CD4-positive, alpha-beta T cell treated with Interferon gamma for 1 hour (primary cell): ENCODE measurements at regions not wholly inside any gene's neighbourhood (a gene's known extent, or its start where the extent isn't known, plus 50 kb on each side); places are given as distances from the start of the nearest gene placed in this dataset.

Source experiments
- DNase-seq: peaks from one replicate; pipeline ENCODE4 v3.0.0-alpha.2; 2020

DNA sequence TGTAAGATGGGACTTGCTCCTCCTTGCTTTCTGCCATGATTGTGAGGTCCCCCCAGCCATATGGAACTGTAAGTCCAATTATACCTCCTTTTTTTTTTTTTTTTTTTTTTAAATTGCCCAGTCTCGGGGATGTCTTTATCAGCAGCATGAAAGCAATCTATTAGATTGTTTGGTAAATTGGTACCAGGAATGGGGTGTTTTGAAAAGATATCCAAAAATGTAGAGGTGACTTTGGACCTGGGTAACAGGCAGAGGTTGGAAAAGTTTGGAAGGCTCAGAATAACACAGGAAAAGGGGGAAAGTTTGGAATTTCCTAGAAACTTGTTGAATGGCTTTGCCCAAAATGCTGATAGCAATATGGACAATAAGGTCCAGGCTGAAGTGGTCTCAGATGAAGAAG, 545.8 kb upstream of the ALCAM start:
- DNase-seq: no peak

DNA sequence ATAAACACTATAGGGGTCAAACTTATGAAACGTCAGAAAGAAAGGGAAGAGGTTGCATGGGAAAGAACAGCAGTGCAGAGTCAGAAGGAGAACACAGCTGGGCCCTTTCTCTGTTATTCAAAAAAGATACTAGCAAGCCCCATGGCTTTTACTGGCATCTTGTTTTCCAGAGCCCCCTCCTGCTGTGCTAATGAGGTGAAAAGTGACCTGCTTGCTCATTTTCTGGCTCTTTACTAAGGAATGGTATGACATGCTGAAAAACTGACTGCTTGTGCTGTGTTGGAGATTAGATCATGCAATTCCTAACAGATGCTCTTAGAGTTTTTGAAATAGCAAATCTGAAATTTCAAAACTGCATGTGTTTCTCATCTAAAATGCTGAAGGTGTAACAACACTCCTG, 541.6 kb upstream of the ALCAM start:
- no peak for DNase-seq

DNA sequence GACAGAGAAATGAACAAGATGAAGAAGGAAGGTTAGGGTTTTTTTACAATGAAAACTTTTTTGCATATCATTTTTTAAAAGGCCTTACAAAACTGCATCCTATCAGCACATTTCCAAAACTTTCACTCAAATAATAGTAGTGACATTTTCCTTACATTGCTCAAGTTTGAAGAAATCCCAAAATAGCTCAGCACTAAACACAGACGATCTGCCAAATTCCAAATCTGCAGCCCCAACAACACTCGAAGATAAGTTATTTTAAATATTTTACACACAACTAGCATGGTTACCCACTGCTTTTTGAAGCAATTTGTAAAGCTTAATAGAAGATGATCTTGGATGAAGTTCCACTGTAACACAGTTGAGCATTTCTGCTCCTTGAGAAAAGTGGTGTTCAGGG, 535.6 kb upstream of the ALCAM start:
- no peak for DNase-seq

DNA sequence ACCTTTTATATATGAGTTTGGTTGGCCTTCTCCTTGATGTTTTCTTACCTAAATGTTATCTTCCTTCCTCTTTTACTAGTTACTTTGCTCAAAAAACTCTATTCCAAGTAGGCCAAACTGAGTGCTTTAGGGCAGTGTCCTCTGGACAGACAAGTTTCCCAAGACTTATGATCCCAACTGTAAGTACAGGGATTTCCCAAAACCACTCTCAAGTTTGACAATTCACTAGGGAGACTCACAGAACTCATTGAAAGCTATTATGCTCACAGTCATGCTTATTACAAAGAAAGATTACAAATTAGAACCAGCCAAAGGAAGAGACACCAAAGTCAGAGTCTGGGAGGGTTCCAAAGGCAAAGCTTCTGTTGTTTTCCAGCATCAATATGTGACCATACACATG, 534.2 kb upstream of the ALCAM start:
- DNase-seq: no peak

DNA sequence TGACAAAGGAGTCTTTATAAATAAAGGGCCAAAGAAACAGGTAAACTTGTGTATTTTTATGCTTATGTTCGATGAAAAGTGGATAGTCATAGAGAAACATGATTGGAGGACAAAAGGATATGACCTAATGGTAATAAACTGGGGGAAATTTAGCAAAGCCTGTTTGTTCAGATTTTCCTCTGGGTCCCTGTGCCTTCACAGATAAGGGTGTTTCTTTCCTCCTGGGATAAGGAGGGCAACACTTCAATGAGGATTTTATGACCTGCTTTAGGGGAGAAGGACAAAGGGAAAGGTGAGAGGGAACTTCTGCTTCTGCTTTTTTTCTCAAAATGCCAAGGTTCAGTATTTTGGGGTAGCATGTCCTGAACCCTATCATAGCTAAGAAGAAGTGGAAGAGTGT, 531.3 kb upstream of the ALCAM start:
- no peak for DNase-seq

DNA sequence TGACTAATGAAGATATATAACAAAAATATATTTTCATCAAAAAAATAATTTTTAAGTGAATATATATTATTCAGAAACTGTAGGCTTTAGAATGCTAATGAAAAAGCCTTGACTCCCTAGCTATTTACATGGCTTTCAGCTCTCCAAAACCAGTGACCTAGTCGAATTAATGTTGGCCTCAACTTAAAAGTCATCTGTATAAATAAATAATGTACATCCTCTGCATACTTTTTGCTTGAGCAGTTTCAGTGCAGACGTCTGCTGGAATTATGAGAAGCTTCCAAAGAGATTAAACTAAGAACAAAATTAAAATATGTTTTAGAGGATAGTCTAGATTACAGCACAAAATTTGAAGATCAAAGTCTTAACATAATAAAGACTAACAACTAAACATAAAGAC, 520.4 kb upstream of the ALCAM start:
- no peak for DNase-seq

DNA sequence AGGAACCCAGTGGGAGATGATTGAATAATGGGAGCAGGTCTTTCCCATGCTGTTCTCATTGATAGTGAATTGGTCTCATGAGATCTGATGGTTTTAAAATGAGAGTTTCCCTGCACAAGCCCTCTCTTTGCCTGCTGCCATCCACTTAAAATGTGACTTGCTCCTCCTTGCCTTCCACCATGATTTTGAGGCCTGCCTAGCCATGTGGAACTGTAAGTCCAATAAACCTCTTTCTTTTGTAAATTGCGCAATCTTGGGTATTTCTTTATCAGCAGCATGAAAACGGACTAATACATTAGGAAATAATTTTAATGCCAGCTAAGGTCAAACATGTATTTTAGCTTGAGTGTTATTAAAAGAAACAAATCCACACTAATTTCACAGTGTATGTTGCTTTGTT, 517.6 kb upstream of the ALCAM start:
- no peak for DNase-seq

DNA sequence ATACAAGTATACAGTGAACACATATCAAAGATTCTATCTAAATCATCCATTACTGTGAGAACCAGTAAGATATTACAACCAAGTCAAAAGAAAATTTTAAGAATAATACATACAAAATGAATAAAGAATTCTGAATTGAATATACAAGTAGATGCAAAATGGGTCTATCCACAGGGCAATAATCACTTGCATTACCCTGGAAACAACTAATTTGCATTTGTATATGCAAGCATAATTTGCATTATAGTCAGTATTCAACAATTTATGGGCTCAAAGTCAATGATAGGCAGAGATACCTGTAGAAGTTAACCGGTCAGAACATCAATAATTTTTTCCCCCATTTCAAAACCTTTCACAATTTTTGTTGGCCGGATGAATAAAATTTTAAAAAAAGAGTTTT, 512.2 kb upstream of the ALCAM start:
- no peak for DNase-seq

DNA sequence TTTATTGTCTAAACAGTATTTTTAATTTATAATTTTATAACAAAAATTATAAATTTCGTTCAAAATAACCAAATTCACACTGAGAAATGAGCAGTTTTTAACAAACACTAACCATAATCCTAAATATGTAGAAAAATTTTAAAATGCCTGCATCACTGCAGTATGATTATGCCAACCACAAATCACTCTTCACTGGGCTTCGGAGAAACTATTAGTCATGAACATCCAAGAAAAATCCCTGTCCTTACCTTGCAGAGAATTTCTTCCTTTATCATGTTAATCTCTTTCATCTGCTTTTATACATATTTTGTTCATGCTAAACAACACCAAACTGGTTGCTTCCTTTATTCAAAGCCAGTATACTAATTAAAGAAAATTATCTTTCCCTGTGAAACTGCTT, 511.0 kb upstream of the ALCAM start:
- DNase-seq: no peak

DNA sequence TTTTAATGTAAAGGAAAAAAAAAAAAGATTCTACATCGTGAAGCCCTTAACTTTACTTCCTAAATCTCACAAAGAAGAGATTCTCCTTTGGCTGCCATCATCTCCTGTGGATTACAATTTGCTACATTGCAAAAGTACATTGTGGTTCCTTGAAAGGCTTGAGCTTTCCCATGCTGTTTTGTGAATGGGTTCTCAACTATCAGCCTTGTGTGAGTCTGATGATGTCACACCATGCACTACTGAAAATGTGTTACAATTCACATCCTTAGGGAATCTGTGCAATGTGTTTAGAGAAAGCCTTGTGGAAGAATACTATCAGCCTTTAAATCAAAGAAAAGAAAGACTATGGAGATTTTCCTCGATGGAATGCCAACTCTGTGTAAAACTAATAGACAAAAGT, 510.0 kb upstream of the ALCAM start:
- DNase-seq: no peak

DNA sequence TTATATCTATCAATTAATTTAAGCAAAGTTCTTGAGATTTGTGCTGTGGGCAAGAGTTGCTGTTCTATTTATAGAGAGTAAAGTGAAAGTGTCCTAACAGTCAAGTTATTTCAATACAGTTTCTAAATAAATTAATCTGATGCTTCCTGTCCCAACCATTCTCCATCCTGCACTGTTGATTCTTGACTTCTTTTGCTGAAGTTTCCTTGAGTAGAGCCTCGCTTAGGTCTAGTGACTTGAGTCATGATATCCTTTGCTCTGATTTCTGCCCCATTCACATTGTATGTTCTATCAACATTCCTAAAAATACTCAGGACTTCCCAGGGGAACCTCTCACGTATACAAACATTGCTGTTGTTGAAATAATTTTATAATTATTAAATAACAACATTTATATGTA, 498.4 kb upstream of the ALCAM start:
- DNase-seq: no peak

DNA sequence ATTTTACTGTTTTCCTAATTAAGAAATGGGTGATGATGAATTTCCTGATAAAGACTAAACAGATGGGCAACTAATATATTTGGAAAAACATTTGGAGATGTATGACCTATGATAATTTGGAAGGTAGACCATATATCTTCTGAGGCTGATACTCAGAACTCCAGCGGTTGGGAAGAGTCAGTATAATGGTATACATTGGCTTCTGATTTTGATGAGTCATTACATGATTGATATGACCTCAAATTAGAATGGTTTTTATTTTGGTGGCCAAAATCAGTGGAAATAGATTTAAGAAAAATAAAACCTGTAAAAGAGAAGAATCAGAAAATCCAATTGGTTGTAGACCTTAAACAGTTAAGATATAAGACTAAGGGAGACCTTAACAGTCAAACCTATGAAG, 496.4 kb upstream of the ALCAM start:
- DNase-seq: no peak

DNA sequence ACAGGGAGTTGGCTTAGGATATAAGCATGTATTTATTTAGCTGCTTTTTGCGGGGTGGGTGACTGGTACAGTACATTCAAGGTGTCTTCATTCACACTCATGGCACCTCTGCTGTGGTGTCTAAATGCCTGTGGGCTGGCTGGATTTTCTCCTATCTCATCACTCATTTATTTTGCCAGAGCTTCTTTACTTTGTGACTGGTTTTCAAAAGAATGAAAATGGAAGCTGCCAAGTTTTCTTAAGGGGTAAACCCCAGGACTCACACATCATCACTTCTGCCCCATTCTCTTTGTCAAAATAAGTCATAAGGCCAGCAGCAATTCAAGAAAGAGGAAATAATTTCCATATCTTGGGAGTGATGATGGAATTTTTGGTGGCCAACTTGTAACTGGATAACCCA, 493.4 kb upstream of the ALCAM start:
- DNase-seq: no peak

DNA sequence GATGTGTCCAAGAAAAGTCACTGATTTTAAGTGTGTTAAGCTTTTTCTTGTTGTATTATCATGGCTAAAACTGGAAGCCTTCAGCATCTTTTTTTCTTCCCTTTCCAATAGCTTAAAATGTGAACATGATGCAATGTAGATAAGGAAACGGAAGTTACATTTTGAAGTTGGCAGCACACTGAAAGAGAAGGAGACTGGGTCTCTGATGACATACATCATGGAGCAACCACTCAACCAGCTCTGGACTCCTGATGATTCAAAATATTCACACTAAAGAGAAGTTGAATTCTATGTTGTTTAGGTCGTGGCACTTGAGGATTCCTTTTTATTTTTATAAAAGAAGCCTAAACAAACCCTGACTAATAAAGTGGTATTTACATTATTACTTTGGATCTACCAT, 488.3 kb upstream of the ALCAM start:
- DNase-seq: no peak

DNA sequence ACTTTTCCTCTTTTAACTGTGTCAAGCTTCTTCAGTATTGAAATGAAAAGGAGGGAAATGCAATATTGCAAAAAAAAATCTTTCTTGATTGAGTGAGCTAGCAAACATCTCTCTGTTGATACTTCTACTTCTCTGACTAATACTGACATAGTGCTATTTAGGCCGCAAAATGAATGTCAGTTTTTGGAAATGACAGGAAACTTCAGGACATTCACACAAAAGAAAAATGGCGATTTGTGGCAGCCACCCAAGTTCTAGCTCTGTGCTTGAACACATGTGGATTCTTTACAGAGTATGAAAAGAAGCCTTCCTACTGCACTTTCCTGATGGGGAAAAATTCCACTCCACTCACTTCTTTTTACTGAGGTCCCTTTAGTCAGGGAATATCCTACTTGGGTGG, 486.8 kb upstream of the ALCAM start:
- DNase-seq: no peak

DNA sequence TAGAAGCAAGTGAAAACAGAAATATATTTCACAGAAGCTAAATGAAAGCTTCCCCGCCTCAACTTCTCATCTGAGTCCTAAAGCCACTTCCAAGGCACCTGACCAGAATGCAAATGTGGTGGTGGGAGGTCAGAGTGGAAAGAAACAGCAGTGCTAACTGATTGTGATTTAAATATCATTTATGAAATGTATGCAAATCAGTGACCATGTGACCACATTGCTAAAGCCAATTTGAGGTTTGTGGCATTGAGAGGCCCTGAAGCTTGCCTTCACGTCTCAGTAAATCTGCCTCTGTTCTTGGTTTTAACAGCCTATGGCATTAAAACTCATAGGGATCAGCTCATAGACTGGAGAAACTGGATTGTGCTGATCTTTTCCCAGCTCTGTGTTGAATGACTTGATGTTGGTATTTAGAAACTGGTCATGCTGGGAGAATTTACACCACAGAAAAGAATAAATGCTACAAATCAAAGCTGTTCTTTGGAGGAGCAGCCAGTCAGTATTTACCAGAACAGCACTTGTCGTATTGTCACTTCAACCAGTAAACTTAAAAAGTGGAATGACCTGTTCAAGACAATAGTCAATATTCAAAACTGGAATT, 481.4 kb upstream of the ALCAM start:
- no peak for DNase-seq

DNA sequence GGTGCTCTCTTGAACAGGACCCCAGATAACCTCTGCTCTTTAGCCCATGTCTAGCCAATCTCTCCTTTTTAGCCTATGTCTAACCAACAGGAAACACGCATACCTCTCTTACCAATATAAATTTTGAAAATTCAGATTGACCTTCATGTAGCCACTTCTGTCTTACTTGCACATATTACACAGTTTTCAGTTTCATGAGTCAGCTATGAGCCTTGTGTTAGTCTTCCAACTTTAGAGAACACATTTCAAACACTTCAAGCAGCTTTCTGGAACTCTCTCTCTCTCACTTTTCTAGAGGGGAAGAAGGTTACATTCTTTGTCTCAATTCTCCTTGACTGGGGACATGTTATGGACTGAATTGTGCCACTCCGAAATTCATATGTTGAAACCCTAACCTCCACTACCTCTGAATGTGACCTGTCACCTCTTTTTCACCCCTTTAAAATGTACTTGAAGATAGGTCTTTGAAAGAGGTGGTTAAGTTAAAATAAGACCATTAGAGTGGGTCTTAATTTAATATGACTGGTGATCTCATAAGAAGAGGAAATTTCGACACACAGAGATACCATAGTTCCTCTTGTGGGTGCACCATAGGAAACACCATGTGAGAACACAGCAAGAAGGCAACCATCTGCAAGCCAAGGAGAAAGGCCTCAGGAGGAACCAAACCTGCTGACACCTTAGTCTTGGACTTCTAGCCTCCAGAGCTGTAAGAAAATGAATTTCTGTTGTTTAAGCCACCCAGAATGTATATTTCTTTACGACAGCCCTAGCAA, 480.3 kb upstream of the ALCAM start:
- no peak for DNase-seq

DNA sequence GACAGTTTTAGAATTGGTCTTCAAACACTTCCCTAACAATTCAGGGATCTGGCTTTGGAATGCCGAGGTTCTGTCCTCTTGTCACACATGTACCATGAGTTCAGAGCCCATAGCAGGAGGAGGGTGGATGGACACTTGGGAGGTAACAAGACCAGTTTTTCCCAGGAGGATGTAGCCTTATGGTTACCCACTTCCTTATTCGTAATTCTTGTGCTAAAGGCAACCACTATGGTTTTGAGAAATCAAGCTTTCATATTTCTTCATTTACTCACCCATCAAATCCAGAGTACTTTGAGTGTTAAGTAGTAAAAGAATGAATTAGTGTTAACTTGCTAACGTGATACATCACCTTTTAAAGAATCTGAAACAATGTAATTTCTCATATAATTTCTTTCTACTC, 479.6 kb upstream of the ALCAM start:
- no peak for DNase-seq

DNA sequence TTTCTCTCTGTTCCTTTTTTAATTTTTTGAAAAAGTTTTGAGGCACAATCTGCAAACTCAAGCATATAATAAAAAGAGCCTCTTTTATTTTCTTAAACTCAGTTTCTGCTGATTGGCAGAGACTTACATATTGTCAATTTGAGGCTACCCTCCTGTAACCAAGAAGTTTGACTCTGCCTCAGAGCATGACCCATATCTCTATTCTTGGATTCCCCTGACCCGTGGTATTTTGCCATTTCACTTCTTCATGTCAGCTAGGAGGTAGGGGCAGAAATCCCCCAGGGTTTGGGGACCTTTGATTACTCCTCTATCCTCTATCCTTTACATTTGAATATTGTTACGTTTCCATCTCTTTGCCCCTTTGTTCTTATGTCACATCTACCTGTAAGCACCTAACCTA, 479.1 kb upstream of the ALCAM start:
- no peak for DNase-seq

DNA sequence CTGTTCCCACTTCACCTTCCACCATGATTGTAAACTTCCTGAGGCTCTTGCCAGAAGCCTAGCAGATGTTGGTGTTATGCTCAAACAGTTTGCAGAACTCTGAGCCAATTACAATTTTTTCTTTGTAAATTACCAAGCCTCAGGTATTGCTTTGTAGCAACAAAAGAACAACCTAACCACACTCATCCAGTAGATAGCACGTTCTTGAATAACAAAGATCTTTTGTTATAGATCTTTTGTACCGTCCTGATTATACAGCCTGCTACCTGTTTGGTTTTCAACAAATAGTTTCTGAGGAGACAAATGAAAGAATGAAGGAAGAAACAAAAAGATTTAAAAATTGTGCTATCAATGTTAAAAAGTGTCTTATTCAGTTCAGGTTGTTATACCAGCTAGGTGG, 474.7 kb upstream of the ALCAM start:
- no peak for DNase-seq

DNA sequence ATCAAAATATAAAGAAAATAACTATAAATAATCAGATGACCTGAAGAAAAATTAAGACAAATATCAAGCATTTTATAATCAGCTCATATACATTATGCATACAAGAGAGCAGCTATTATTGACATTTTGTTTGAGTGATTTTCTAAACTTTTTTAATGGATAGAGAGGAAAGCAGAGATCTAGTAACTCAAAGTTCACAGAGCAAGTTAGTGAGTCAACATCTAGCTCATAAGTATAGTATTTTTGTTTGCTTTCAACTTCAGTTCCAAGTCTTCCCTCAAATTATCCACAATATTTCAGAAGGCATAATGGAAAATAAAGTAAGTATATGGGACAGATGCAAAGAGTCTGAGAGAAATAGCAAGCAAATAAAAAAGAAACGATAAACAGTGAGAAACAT, 470.1 kb upstream of the ALCAM start:
- no peak for DNase-seq

DNA sequence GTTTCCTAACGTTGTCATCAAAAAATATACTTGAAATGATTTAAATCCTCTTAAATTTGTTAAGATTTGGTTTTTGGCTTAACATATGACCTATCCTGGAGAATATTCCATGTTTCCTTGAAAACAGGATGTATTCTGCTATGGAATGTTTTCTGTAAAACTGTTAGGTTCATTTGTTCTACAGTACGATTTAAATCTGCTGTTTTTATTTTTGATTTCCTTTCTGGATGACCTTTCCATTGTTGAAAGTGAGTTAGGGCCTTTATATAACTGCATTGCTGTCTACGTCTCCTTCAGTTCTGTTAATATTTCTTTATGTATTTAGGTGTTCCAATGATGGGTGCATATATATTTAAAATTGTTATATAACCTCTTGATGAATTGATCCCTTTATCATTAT, 465.3 kb upstream of the ALCAM start:
- no peak for DNase-seq

DNA sequence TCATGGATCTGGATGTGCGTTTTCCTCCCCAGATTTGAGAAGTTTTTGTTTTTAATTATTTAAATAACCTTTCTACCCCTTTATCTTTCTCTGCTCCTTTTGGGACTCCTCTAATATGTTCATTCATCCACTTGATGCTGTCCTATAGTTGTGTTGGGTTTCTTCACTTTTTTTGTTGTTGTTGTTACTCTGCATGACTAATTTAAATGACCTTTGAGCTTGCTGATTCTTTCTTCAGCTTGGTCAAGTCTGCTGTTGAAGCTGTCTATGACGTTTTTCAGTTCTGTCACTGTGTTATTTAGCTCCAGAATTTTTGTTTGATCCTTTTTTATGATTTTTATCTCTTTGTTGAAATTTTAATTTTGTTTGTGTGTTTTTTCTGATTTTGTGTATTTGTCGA, 463.6 kb upstream of the ALCAM start:
- no peak for DNase-seq

DNA sequence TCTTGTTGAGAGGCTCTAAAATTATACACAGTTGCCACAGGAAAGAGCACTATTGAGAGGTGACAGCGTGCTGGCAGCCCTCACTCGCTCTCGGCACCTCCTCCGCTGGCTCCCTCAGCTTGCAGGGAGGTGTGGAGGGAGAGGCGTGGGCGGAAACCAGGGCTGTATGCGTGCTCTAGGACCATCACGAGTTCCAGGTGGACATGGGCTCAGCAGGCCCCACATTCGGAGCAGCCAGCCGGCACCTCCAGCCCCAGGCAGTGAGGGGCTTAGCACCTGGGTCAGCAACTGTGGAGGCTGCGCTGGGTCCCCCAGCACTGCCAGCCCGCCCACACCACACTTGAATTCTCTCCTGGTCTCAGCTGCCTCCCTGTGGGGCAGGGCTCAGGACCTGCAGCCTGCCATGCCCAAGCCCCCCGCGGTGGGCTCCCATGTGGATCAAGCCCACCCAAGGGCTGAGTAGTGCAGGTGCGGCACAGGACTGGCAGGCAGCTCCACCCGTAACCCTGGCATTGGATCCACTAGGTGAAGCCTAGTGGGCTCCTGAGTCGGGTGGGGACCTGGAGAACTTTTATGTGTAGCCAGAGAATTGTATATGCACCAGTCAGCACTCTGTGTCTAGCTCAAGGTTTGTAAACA, 460.6 kb upstream of the ALCAM start:
- no peak for DNase-seq

DNA sequence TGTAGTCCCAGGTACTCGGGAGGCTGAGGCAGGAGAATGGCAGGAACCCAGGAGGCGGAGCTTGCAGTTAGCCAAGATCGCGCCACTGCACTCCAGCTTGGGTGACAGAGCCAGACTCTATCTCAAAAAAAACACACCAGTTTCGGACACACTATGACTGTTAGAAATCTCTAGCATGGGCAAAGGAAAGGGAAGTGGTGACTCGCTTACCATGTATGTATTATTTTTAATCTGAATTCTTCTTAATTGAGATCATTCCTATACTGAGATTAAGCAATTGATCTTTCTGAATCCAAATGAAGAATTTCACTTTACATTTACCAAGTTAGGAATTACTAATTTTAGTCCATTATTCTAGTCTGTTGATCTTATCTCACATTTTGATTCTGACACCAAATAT, 459.2 kb upstream of the ALCAM start:
- DNase-seq: no peak
